ENCODE measurements at regions not wholly inside any gene's neighbourhood (a gene's known extent, or its start where the extent isn't known, plus 50 kb on each side); places are given as distances from the start of the nearest gene placed in this dataset.

- no peak for DNase-seq
These were observed 50.8 kb upstream of the MYLIP start for GRCh38 chr6:16078064-16078463.

- no peak for DNase-seq
These were observed 59.2 kb upstream of the MYLIP start for GRCh38 chr6:16069671-16070070.

GRCh38 chr6:16069222-16069621 lies 59.7 kb upstream of the MYLIP start:
- no peak for DNase-seq

- no peak for DNase-seq
These were observed 61.3 kb upstream of the MYLIP start for GRCh38 chr6:16067568-16067967.

- DNase-seq = no peak
These were observed 64.2 kb upstream of the MYLIP start for GRCh38 chr6:16064671-16065072.

GRCh38 chr6:16063580-16063979 lies 65.3 kb upstream of the MYLIP start:
- no peak for DNase-seq

- peak; percentile 37 for DNase-seq
These were observed 67.1 kb upstream of the MYLIP start for GRCh38 chr6:16061818-16062217.

GRCh38 chr6:16060039-16060438 lies 68.8 kb upstream of the MYLIP start:
- no peak for DNase-seq

- no peak for DNase-seq
These were observed 69.4 kb upstream of the MYLIP start for GRCh38 chr6:16059496-16059895.

- no peak for DNase-seq
These were observed 69.9 kb upstream of the MYLIP start for GRCh38 chr6:16058929-16059345.

GRCh38 chr6:16058201-16058928 lies 70.5 kb upstream of the MYLIP start:
- DNase-seq = no peak

GRCh38 chr6:16057446-16057845 lies 71.4 kb upstream of the MYLIP start:
- no peak for DNase-seq

GRCh38 chr6:16056263-16056870 lies 72.5 kb upstream of the MYLIP start:
- DNase-seq = peak; percentile 9

- DNase-seq = no peak
These were observed 73.0 kb upstream of the MYLIP start for GRCh38 chr6:16055852-16056251.

GRCh38 chr6:16049168-16049567 lies 79.7 kb upstream of the MYLIP start:
- peak; percentile 78 for DNase-seq

- no peak for DNase-seq
These were observed 80.7 kb upstream of the MYLIP start for GRCh38 chr6:16048221-16048620.

GRCh38 chr6:16047435-16047990 lies 81.4 kb upstream of the MYLIP start:
- no peak for DNase-seq

- no peak for DNase-seq
These were observed 83.6 kb upstream of the MYLIP start for GRCh38 chr6:16045238-16045637.

GRCh38 chr6:16044211-16044643 lies 84.7 kb upstream of the MYLIP start:
- DNase-seq = no peak

GRCh38 chr6:16043171-16044135 lies 85.4 kb upstream of the MYLIP start:
- no peak for DNase-seq

GRCh38 chr6:16042751-16043150 lies 86.1 kb upstream of the MYLIP start:
- DNase-seq = no peak

GRCh38 chr6:16041327-16041726 lies 87.6 kb upstream of the MYLIP start:
- DNase-seq = no peak

- DNase-seq = no peak
These were observed 88.3 kb upstream of the MYLIP start for GRCh38 chr6:16040628-16040974.
